ENCODE measurements at regions not wholly inside any gene's neighbourhood (a gene's known extent, or its start where the extent isn't known, plus 50 kb on each side); places are given as distances from the start of the nearest gene placed in this dataset.

- peaks cover 6% of the 10 kb centered on the region for H3K4me1 Mint-ChIP-seq (ENCODE audit: low read depth, unreplicated experiment)
- CTCF ChIA-PET, result no interaction called here
- Histone ChIP-seq H3K4me1 (no peaks in the 10 kb centered on the region), H3K27me3 (replicated peaks; ENCODE audit: control insufficient read depth, insufficient read depth, low read length) (no peaks in the 10 kb centered on the region), H3K4me3 (ENCODE audit: low read depth, low read length) (no peak overlapping the region), H3K9me3 (no peaks in the 10 kb centered on the region), H3K36me3 (ENCODE audit: control insufficient read depth, insufficient read depth, low read length) (no peaks in the 10 kb centered on the region)
- no peak overlapping the region for H3K27ac Mint-ChIP-seq (ENCODE audit: unreplicated experiment)
- no peak for DNase-seq
- no peaks in the 10 kb centered on the region for H3K9me3 Mint-ChIP-seq (ENCODE audit: unreplicated experiment)
- peaks cover 15% of the 10 kb centered on the region for H3K27me3 Mint-ChIP-seq (ENCODE audit: insufficient read depth, unreplicated experiment)
- intact Hi-C loops (cut with micrococcal nuclease; ENCODE audit: unreplicated experiment), result no loop called here
- BruUV-seq (replicated peaks), result no TSS peak
- POLR2A ChIA-PET, result no interaction called here
- no peak overlapping the region for H3K4me3 Mint-ChIP-seq (ENCODE audit: unreplicated experiment)
- H3K36me3 Mint-ChIP-seq (ENCODE audit: insufficient read depth, unreplicated experiment), result no peaks in the 10 kb centered on the region
- no peak for TF ChIP-seq CTCF (IDR thresholded peaks at IDR 0.05; ENCODE audit: insufficient read depth in 1 of 2, low read depth in 1 of 2, low read length in 1 of 2, severe bottlenecking in 1 of 2, unreplicated experiment in 1 of 2)
Measured at GRCh38 chr1:87202451-87202850, 126.2 kb upstream of the LMO4 start.

GRCh38 chr1:87202922-87203655 is 125.6 kb upstream of the LMO4 start:
- no peak overlapping the region for H3K4me3 Mint-ChIP-seq (ENCODE audit: unreplicated experiment)
- ChIA-PET POLR2A (no interaction called here), CTCF (no interaction called here)
- intact Hi-C loops (cut with micrococcal nuclease; ENCODE audit: unreplicated experiment), result no loop called here
- BruUV-seq (replicated peaks), result no TSS peak
- no peaks in the 10 kb centered on the region for H3K4me1 ChIP-seq
- no peak for DNase-seq
- no peaks in the 10 kb centered on the region for H3K36me3 Mint-ChIP-seq (ENCODE audit: insufficient read depth, unreplicated experiment)
- no peak overlapping the region for H3K4me3 ChIP-seq (ENCODE audit: low read depth, low read length)
- peaks cover 6% of the 10 kb centered on the region for H3K4me1 Mint-ChIP-seq (ENCODE audit: low read depth, unreplicated experiment)
- no peaks in the 10 kb centered on the region for H3K27me3 ChIP-seq (replicated peaks; ENCODE audit: control insufficient read depth, insufficient read depth, low read length)
- no peak for TF ChIP-seq CTCF (IDR thresholded peaks at IDR 0.05; ENCODE audit: insufficient read depth in 1 of 2, low read depth in 1 of 2, low read length in 1 of 2, severe bottlenecking in 1 of 2, unreplicated experiment in 1 of 2)
- no peaks in the 10 kb centered on the region for H3K9me3 ChIP-seq
- H3K36me3 ChIP-seq (ENCODE audit: control insufficient read depth, insufficient read depth, low read length), result no peaks in the 10 kb centered on the region
- H3K27ac Mint-ChIP-seq (ENCODE audit: unreplicated experiment), result no peak overlapping the region
- H3K9me3 Mint-ChIP-seq (ENCODE audit: unreplicated experiment), result no peaks in the 10 kb centered on the region
- peaks cover 16% of the 10 kb centered on the region for H3K27me3 Mint-ChIP-seq (ENCODE audit: insufficient read depth, unreplicated experiment)

GRCh38 chr1:87203904-87204303 is 124.8 kb upstream of the LMO4 start:
- no peak for TF ChIP-seq CTCF (IDR thresholded peaks at IDR 0.05; ENCODE audit: insufficient read depth in 1 of 2, low read depth in 1 of 2, low read length in 1 of 2, severe bottlenecking in 1 of 2, unreplicated experiment in 1 of 2)
- peaks cover 6% of the 10 kb centered on the region for H3K4me1 Mint-ChIP-seq (ENCODE audit: low read depth, unreplicated experiment)
- Histone ChIP-seq H3K27me3 (replicated peaks; ENCODE audit: control insufficient read depth, insufficient read depth, low read length) (no peaks in the 10 kb centered on the region), H3K36me3 (ENCODE audit: control insufficient read depth, insufficient read depth, low read length) (no peaks in the 10 kb centered on the region), H3K4me3 (ENCODE audit: low read depth, low read length) (no peak overlapping the region), H3K4me1 (no peaks in the 10 kb centered on the region), H3K9me3 (no peaks in the 10 kb centered on the region)
- no peak overlapping the region for H3K4me3 Mint-ChIP-seq (ENCODE audit: unreplicated experiment)
- intact Hi-C loops (cut with micrococcal nuclease; ENCODE audit: unreplicated experiment), result no loop called here
- ChIA-PET CTCF (no interaction called here), POLR2A (no interaction called here)
- H3K36me3 Mint-ChIP-seq (ENCODE audit: insufficient read depth, unreplicated experiment), result no peaks in the 10 kb centered on the region
- H3K27me3 Mint-ChIP-seq (ENCODE audit: insufficient read depth, unreplicated experiment), result peaks cover 19% of the 10 kb centered on the region
- no TSS peak for BruUV-seq (replicated peaks)
- H3K27ac Mint-ChIP-seq (ENCODE audit: unreplicated experiment), result no peak overlapping the region
- H3K9me3 Mint-ChIP-seq (ENCODE audit: unreplicated experiment), result no peaks in the 10 kb centered on the region
- DNase-seq, result no peak

Data from Caco-2 (cell line).